ENCODE measurements at regions not wholly inside any gene's neighbourhood (a gene's known extent, or its start where the extent isn't known, plus 50 kb on each side); places are given as distances from the start of the nearest gene placed in this dataset.

- H3K27me3 ChIP-seq (ENCODE audit: control insufficient read depth, insufficient read depth, low read length), result no peaks in the 10 kb centered on the region
- H3K9me3 ChIP-seq (ENCODE audit: control insufficient read depth, insufficient read depth, low read depth, low read length), result no peaks in the 10 kb centered on the region
- H3K4me1 ChIP-seq (ENCODE audit: control insufficient read depth, insufficient read depth, low read length), result no peaks in the 10 kb centered on the region
- in situ Hi-C loops (cut with HindIII; ENCODE audit: low pct_unique_long_range_greater_than_20kb, low sequenced_read_pairs), result no loop called here
- TF ChIP-seq TCF7L2 (IDR thresholded peaks at IDR 0.05; ENCODE audit: low read depth, low read length) (no peak), POLR2AphosphoS5 (IDR thresholded peaks at IDR 0.05; ENCODE audit: low read depth, low read length) (no peak), SIN3A (IDR thresholded peaks at IDR 0.05; ENCODE audit: borderline replicate concordance, insufficient read depth, low read depth, low read length) (no peak), REST (IDR thresholded peaks at IDR 0.05; ENCODE audit: insufficient read depth in 1 of 2, low read depth in 2 of 2, low read length in 1 of 2) (no peak), CTCF (IDR thresholded peaks at IDR 0.05) (no peak)
- DNase-seq (ENCODE audit: low read depth, low spot score) (no peak), ATAC-seq (no peak)
- no peak overlapping the region for H3K27ac ChIP-seq (ENCODE audit: low read length)
- BruUV-seq (replicated peaks), result no TSS peak
- H3K36me3 ChIP-seq (ENCODE audit: control insufficient read depth, insufficient read depth, low read length), result no peaks in the 10 kb centered on the region; the same call in 1 of the 2 replicates
- ChIA-PET POLR2A (interaction anchor here (0.5 kb wide), 1 partner anchor 1344 kb away, joined by 3 read pairs; no protein-coding TSS in a partner anchor), CTCF (no interaction called here)
- H3K4me3 ChIP-seq (ENCODE audit: low read depth in 2 of 2, low read length in 2 of 2), result no peak overlapping the region
- intact Hi-C loops (cut with micrococcal nuclease; ENCODE audit: unreplicated experiment), result no loop called here
Observed at GRCh38 chr6:144855375-144855774, 570.2 kb downstream of the UTRN start.

DNA sequence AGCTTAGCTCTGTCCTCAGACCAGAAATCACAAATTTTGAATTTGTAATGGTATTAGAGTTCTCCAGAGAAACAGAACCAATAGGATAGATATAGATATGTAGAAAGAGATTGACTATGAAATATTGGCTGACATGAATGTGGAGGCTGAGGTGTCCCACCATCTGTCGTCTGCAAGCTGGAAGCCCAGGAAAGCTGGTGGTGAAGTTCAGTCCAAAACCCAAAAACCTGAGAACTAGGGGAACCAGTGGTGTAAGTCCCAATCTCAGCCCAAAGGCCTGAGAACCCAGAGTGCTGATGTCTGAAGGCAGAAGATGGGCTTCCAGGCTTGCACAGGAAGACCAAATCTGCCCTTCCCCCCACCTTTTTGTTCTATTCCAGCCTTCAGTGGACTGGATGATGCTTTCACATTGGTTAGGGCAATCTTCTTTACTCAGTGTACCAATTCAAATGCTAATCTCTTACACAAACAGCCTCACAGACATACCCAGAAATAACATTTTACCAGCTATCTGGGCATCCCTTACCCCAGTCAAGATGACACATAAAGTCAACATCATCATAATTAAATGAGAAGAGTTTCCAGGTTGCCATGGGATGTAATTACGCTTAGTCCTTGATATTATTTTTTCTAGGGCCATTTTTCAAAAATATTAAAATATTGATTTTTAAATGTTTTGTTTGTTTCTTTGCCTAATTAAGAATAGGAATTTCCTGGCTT is 570.8 kb downstream of the UTRN start:
- no TSS peak for BruUV-seq (replicated peaks)
- in situ Hi-C loops (cut with HindIII; ENCODE audit: low pct_unique_long_range_greater_than_20kb, low sequenced_read_pairs) (no loop called here), intact Hi-C loops (cut with micrococcal nuclease; ENCODE audit: unreplicated experiment) (no loop called here)
- H3K9me3 ChIP-seq (ENCODE audit: control insufficient read depth, insufficient read depth, low read depth, low read length), result no peaks in the 10 kb centered on the region
- POLR2A ChIA-PET, result no interaction called here
- DNase-seq (ENCODE audit: low read depth, low spot score) (no peak), ATAC-seq (no peak)
- H3K36me3 ChIP-seq (ENCODE audit: control insufficient read depth, insufficient read depth, low read length), result no peaks in the 10 kb centered on the region; the same call in 1 of the 2 replicates
- H3K4me1 ChIP-seq (ENCODE audit: control insufficient read depth, insufficient read depth, low read length), result no peaks in the 10 kb centered on the region
- TF ChIP-seq SIN3A (IDR thresholded peaks at IDR 0.05; ENCODE audit: borderline replicate concordance, insufficient read depth, low read depth, low read length) (no peak), CTCF (IDR thresholded peaks at IDR 0.05) (no peak), TCF7L2 (IDR thresholded peaks at IDR 0.05; ENCODE audit: low read depth, low read length) (no peak), POLR2AphosphoS5 (IDR thresholded peaks at IDR 0.05; ENCODE audit: low read depth, low read length) (no peak), REST (IDR thresholded peaks at IDR 0.05; ENCODE audit: insufficient read depth in 1 of 2, low read depth in 2 of 2, low read length in 1 of 2) (no peak)
- H3K27ac ChIP-seq (ENCODE audit: low read length), result no peak overlapping the region
- H3K27me3 ChIP-seq (ENCODE audit: control insufficient read depth, insufficient read depth, low read length), result no peaks in the 10 kb centered on the region
- CTCF ChIA-PET, result no interaction called here
- H3K4me3 ChIP-seq (ENCODE audit: low read depth in 2 of 2, low read length in 2 of 2), result no peak overlapping the region
